ENCODE measurements at regions not wholly inside any gene's neighbourhood (a gene's known extent, or its start where the extent isn't known, plus 50 kb on each side); places are given as distances from the start of the nearest gene placed in this dataset.

DNA sequence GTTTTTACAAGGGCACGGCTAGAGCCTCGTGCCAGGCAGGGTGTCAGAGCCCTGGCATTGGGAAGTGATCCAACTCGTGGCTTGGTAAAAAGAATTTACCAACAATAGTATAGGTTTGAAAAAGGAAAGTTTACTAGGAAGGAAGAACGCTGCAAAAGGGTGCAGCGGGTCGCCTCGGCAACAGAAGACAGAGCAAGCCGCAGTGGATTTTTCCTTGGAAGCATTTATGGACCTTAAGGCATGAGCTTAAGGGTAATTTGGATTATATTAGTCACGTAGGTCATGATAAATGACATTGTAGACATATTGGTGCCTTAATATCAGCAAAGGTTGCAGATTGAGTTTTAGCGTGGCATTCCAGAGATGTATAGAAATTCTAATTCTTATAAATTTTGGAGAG is 163.4 kb upstream of the PPP2R3A start:
- Mint-ChIP-seq H3K9me3 (peaks cover 0 to 12% (median 0%) of the 10 kb centered on the region in 7 donors), H3K4me3 (no peak overlapping the region), H3K4me1 (no peaks in the 10 kb centered on the region), H3K27me3 (ENCODE audit: low read depth in 3 of 3) (no peaks in the 10 kb centered on the region), H3K27ac (no peak overlapping the region), H3K36me3 (no peaks in the 10 kb centered on the region)
- H4K20me1 ChIP-seq (ENCODE audit: insufficient read depth, low read length), result no peaks in the 10 kb centered on the region
- no peaks in the 10 kb centered on the region for H3K36me3 ChIP-seq (replicated peaks in 1 of 2; ENCODE audit: control insufficient read depth in 1 of 2, insufficient read depth in 2 of 2, low read length in 2 of 2)
- no peak for DNase-seq
- H3K79me2 ChIP-seq (ENCODE audit: insufficient read depth, low read length), result no peaks in the 10 kb centered on the region
- H3K4me2 ChIP-seq (replicated peaks; ENCODE audit: extremely low read depth, low read length, poor library complexity, severe bottlenecking), result no peak overlapping the region
- intact Hi-C loops (cut with micrococcal nuclease), result no loop called here
- H2AFZ ChIP-seq (ENCODE audit: insufficient read depth, low read depth, low read length, poor library complexity, severe bottlenecking), result no peak overlapping the region
- H3K9me3 ChIP-seq (replicated peaks in 1 of 2; ENCODE audit: control insufficient read depth in 1 of 2, insufficient read depth in 1 of 2, low read length in 2 of 2), result no peaks in the 10 kb centered on the region
- H3K9ac ChIP-seq (ENCODE audit: insufficient read depth, low read length, poor library complexity, severe bottlenecking), result no peak overlapping the region
- whole genome bisulfite sequencing (ENCODE audit: insufficient coverage), result 95% methylated on average over 8 of the region's 10 CpGs
- no peak overlapping the region for H3K4me3 ChIP-seq (replicated peaks in 1 of 3; ENCODE audit: low read depth in 2 of 3, low read length in 3 of 3)
- no peaks in the 10 kb centered on the region for H3K27me3 ChIP-seq (ENCODE audit: control insufficient read depth in 2 of 2, insufficient read depth in 2 of 2, low read length in 2 of 2)
- TF ChIP-seq, protein P1, sequence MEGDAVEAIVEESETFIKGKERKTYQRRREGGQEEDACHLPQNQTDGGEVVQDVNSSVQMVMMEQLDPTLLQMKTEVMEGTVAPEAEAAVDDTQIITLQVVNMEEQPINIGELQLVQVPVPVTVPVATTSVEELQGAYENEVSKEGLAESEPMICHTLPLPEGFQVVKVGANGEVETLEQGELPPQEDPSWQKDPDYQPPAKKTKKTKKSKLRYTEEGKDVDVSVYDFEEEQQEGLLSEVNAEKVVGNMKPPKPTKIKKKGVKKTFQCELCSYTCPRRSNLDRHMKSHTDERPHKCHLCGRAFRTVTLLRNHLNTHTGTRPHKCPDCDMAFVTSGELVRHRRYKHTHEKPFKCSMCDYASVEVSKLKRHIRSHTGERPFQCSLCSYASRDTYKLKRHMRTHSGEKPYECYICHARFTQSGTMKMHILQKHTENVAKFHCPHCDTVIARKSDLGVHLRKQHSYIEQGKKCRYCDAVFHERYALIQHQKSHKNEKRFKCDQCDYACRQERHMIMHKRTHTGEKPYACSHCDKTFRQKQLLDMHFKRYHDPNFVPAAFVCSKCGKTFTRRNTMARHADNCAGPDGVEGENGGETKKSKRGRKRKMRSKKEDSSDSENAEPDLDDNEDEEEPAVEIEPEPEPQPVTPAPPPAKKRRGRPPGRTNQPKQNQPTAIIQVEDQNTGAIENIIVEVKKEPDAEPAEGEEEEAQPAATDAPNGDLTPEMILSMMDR (IDR thresholded peaks at IDR 0.05), result no peak
- no peaks in the 10 kb centered on the region for H3K4me1 ChIP-seq (ENCODE audit: control insufficient read depth in 1 of 2, insufficient read depth in 2 of 2, low read length in 2 of 2)
- H3K27ac ChIP-seq (ENCODE audit: low read depth in 1 of 2, low read length in 2 of 2), result no peak overlapping the region

DNA sequence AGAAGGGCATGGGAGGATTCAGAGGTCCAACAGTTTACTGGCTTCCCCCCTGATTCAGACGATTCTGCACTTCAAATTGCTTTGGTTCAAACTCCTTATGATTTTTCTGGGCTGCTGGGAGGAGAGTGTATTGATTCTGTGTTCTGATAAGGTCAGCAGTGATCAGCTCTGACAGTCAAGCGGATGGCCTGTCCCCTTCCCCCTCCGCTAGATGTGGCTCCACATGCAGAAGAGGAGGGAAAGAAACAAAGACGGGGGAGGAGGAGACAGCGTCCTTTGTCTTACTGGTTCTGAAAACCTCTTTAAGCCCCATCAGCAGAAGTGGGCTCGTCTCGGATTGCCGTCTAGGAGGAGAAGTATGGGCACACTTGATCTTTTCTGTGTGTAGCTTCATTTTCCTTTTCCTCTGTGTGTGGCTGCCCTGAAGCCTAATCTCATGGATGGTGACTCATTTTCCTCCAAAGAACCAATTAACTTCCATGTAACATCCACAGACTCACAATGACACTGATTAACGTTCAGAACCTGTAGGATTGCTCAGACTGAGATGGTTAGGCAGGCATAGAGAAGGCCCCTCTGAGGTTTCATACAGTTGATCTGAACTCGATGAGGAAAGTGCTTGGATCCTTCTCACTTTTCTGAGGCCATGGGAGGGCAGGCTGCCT is 162.4 kb upstream of the PPP2R3A start:
- Mint-ChIP-seq H3K36me3 (no peaks in the 10 kb centered on the region), H3K27ac (no peak overlapping the region), H3K4me3 (no peak overlapping the region), H3K9me3 (peaks cover 0 to 12% (median 0%) of the 10 kb centered on the region in 7 donors), H3K27me3 (ENCODE audit: low read depth in 3 of 3) (no peaks in the 10 kb centered on the region), H3K4me1 (no peaks in the 10 kb centered on the region)
- H4K20me1 ChIP-seq (ENCODE audit: insufficient read depth, low read length), result no peaks in the 10 kb centered on the region
- no peaks in the 10 kb centered on the region for H3K27me3 ChIP-seq (ENCODE audit: control insufficient read depth in 2 of 2, insufficient read depth in 2 of 2, low read length in 2 of 2)
- H3K36me3 ChIP-seq (replicated peaks in 1 of 2; ENCODE audit: control insufficient read depth in 1 of 2, insufficient read depth in 2 of 2, low read length in 2 of 2), result no peaks in the 10 kb centered on the region
- H2AFZ ChIP-seq (ENCODE audit: insufficient read depth, low read depth, low read length, poor library complexity, severe bottlenecking), result no peak overlapping the region
- no peaks in the 10 kb centered on the region for H3K79me2 ChIP-seq (ENCODE audit: insufficient read depth, low read length)
- DNase-seq, result no peak
- TF ChIP-seq, protein P1 (IDR thresholded peaks at IDR 0.05), result no peak
- no peak overlapping the region for H3K4me3 ChIP-seq (replicated peaks in 1 of 3; ENCODE audit: low read depth in 2 of 3, low read length in 3 of 3)
- H3K4me1 ChIP-seq (ENCODE audit: control insufficient read depth in 1 of 2, insufficient read depth in 2 of 2, low read length in 2 of 2), result no peaks in the 10 kb centered on the region
- H3K9ac ChIP-seq (ENCODE audit: insufficient read depth, low read length, poor library complexity, severe bottlenecking), result no peak overlapping the region
- WGBS (ENCODE audit: insufficient coverage), result 70% methylated on average over 2 of the region's 10 CpGs
- H3K4me2 ChIP-seq (replicated peaks; ENCODE audit: extremely low read depth, low read length, poor library complexity, severe bottlenecking), result no peak overlapping the region
- no peak overlapping the region for H3K27ac ChIP-seq (ENCODE audit: low read depth in 1 of 2, low read length in 2 of 2)
- intact Hi-C loops (cut with micrococcal nuclease), result no loop called here
- H3K9me3 ChIP-seq (replicated peaks in 1 of 2; ENCODE audit: control insufficient read depth in 1 of 2, insufficient read depth in 1 of 2, low read length in 2 of 2), result no peaks in the 10 kb centered on the region
